ENCODE measurements at regions not wholly inside any gene's neighbourhood (a gene's known extent, or its start where the extent isn't known, plus 50 kb on each side); places are given as distances from the start of the nearest gene placed in this dataset.

- no peak for DNase-seq (ENCODE audit: low read depth in 1 of 2, low spot score in 1 of 2)
These were observed 201.9 kb downstream of the AACS start for GRCh38 chr12:125267114-125267513.

- DNase-seq (ENCODE audit: low read depth in 1 of 2, low spot score in 1 of 2), result no peak
These were observed 204.0 kb downstream of the AACS start for GRCh38 chr12:125269276-125269675.

- DNase-seq (ENCODE audit: low read depth in 1 of 2, low spot score in 1 of 2), result no peak
These were observed 206.7 kb downstream of the AACS start for GRCh38 chr12:125271892-125272291.

GRCh38 chr12:125272383-125272933 is 207.2 kb downstream of the AACS start:
- no peak for DNase-seq (ENCODE audit: low read depth in 1 of 2, low spot score in 1 of 2)

- DNase-seq (ENCODE audit: low read depth in 1 of 2, low spot score in 1 of 2), result no peak
These were observed 211.3 kb downstream of the AACS start for GRCh38 chr12:125276567-125276966.

- no peak for DNase-seq (ENCODE audit: low read depth in 1 of 2, low spot score in 1 of 2)
These were observed 215.5 kb downstream of the AACS start for GRCh38 chr12:125280482-125281377.

- no peak for DNase-seq (ENCODE audit: low read depth in 1 of 2, low spot score in 1 of 2)
These were observed 217.7 kb downstream of the AACS start for GRCh38 chr12:125282921-125283320.

GRCh38 chr12:125283521-125283920 is 218.3 kb downstream of the AACS start:
- DNase-seq (ENCODE audit: low read depth in 1 of 2, low spot score in 1 of 2), result no peak

GRCh38 chr12:125284087-125284486 is 218.9 kb downstream of the AACS start:
- no peak for DNase-seq (ENCODE audit: low read depth in 1 of 2, low spot score in 1 of 2)

- DNase-seq (ENCODE audit: low read depth in 1 of 2, low spot score in 1 of 2), result no peak
These were observed 219.9 kb downstream of the AACS start for GRCh38 chr12:125284945-125285685.

GRCh38 chr12:125286005-125286727 is 220.9 kb downstream of the AACS start:
- no peak for DNase-seq (ENCODE audit: low read depth in 1 of 2, low spot score in 1 of 2)

- no peak for DNase-seq (ENCODE audit: low read depth in 1 of 2, low spot score in 1 of 2)
These were observed 222.1 kb downstream of the AACS start for GRCh38 chr12:125287155-125287847.

GRCh38 chr12:125288931-125289928 is 224.0 kb downstream of the AACS start:
- no peak for DNase-seq (ENCODE audit: low read depth in 1 of 2, low spot score in 1 of 2)

GRCh38 chr12:125289970-125290369 is 224.7 kb downstream of the AACS start:
- no peak for DNase-seq (ENCODE audit: low read depth in 1 of 2, low spot score in 1 of 2)

- no peak for DNase-seq (ENCODE audit: low read depth in 1 of 2, low spot score in 1 of 2)
These were observed 227.5 kb downstream of the AACS start for GRCh38 chr12:125292700-125293099.

- DNase-seq (ENCODE audit: low read depth in 1 of 2, low spot score in 1 of 2), result no peak
These were observed 230.3 kb downstream of the AACS start for GRCh38 chr12:125295550-125295949.

- no peak for DNase-seq (ENCODE audit: low read depth in 1 of 2, low spot score in 1 of 2)
These were observed 231.5 kb downstream of the AACS start for GRCh38 chr12:125296701-125297100.

- DNase-seq (ENCODE audit: low read depth in 1 of 2, low spot score in 1 of 2), result no peak
These were observed 234.6 kb downstream of the AACS start for GRCh38 chr12:125299840-125300239.

GRCh38 chr12:125300249-125300648 is 235.0 kb downstream of the AACS start:
- no peak for DNase-seq (ENCODE audit: low read depth in 1 of 2, low spot score in 1 of 2)

GRCh38 chr12:125303337-125303736 is 238.1 kb downstream of the AACS start:
- no peak for DNase-seq (ENCODE audit: low read depth in 1 of 2, low spot score in 1 of 2)
